ENCODE measurements at regions not wholly inside any gene's neighbourhood (a gene's known extent, or its start where the extent isn't known, plus 50 kb on each side); places are given as distances from the start of the nearest gene placed in this dataset.

GRCh38 chr3:152930516-152930915 lies 95.6 kb downstream of the P2RY1 start:
- TF ChIP-seq CTCF (IDR thresholded peaks at IDR 0.05) = no peak
- TF ChIP-seq POLR2A (IDR thresholded peaks at IDR 0.05) = no peak

All from lower leg skin (tissue), 3 donors.